Keratinocyte (primary cell): ENCODE measurements at regions not wholly inside any gene's neighbourhood (a gene's known extent, or its start where the extent isn't known, plus 50 kb on each side); places are given as distances from the start of the nearest gene placed in this dataset.

ENCODE experiments used
- DNase-seq: peaks from one replicate; pipeline ENCODE4 v3.0.0-alpha.2; 2011; ENCODE audit warnings: low read depth, missing footprints, low spot score
- FAIRE-seq: peaks from 2 replicates; lab custom pipeline; 2011; peaks lifted over from hg19 to GRCh38; lab: Jason Lieb, UNC
- H2AFZ ChIP-seq: 2 replicates; pipeline ENCODE4 v1.6.0; 2012; ENCODE audit warnings: low read length, control low read depth, inconsistent platforms; ENCODE audit not compliant: control insufficient read depth
- H3K27ac ChIP-seq: 2 replicates; pipeline ENCODE4 v1.5.1; 2011; ENCODE audit warnings: low read length; ENCODE audit not compliant: control insufficient read depth, insufficient read depth
- H3K27me3 ChIP-seq: 3 replicates; pipeline ENCODE4 v1.6.0; 2011; ENCODE audit warnings: low read length; ENCODE audit not compliant: control insufficient read depth, insufficient read depth; ENCODE audit errors: extremely low read depth
- H3K36me3 ChIP-seq, 2 experiments: 2 replicates in 1 of 2; 3 replicates in 1 of 2; pipeline ENCODE4 v1.5.1; 2011; ENCODE audit warnings: low read length in 2 of 2, mild to moderate bottlenecking in 1 of 2; ENCODE audit not compliant: control insufficient read depth in 2 of 2, insufficient read depth in 2 of 2; ENCODE audit errors: extremely low read depth in 1 of 2
- H3K4me1 ChIP-seq: 3 replicates; pipeline ENCODE4 v1.5.1; 2011; ENCODE audit warnings: low read length; ENCODE audit not compliant: control insufficient read depth, insufficient read depth; ENCODE audit errors: extremely low read depth
- H3K4me2 ChIP-seq: 3 replicates; pipeline ENCODE4 v1.6.0; 2011; ENCODE audit warnings: low read depth, low read length; ENCODE audit not compliant: control insufficient read depth, insufficient read depth; ENCODE audit errors: extremely low read depth
- H3K4me3 ChIP-seq, 3 experiments: fragments of 200-600 bp in 1 of 3; sonication (generic) in 1 of 3; 2 replicates in 2 of 3; 3 replicates in 1 of 3; pipeline ENCODE4 v1.5.1; 2011 to 2016; ENCODE audit warnings: low read length in 3 of 3, mild to moderate bottlenecking in 3 of 3, control low read depth in 2 of 3, inconsistent platforms in 1 of 3, low read depth in 1 of 3, mixed read lengths in 1 of 3, mixed run types in 1 of 3, moderate library complexity in 1 of 3; ENCODE audit not compliant: control insufficient read depth in 2 of 3, insufficient read depth in 2 of 3; ENCODE audit errors: extremely low read depth in 1 of 3
- H3K79me2 ChIP-seq: 2 replicates; pipeline ENCODE4 v1.6.0; 2012; ENCODE audit warnings: low read length; ENCODE audit not compliant: control insufficient read depth, insufficient read depth
- H3K9ac ChIP-seq: 3 replicates; pipeline ENCODE4 v1.6.0; 2011; ENCODE audit warnings: low read length; ENCODE audit not compliant: control insufficient read depth, insufficient read depth; ENCODE audit errors: extremely low read depth
- H3K9me1 ChIP-seq: 3 replicates; pipeline ENCODE4 v1.6.0; 2011; ENCODE audit warnings: low read length; ENCODE audit not compliant: control insufficient read depth, insufficient read depth; ENCODE audit errors: extremely low read depth
- H3K9me3 ChIP-seq: 2 replicates; pipeline ENCODE4 v1.5.1; 2012; ENCODE audit warnings: low read depth, low read length; ENCODE audit not compliant: control insufficient read depth
- H4K20me1 ChIP-seq: 3 replicates; pipeline ENCODE4 v1.6.0; 2011; ENCODE audit warnings: low read length; ENCODE audit not compliant: control insufficient read depth, insufficient read depth; ENCODE audit errors: extremely low read depth
- EZH2 ChIP-seq: IDR thresholded peaks from one replicate; pipeline ENCODE4 v1.6.1; 2012; ENCODE audit warnings: inconsistent platforms, mild to moderate bottlenecking, low read length, moderate library complexity
- dilution Hi-C: fragments of 300-500 bp; cut with MboI; formaldehyde crosslinking; loops from one replicate; pipeline ENCODE4 v1.7.0; 2020; ENCODE audit warnings: low sequenced_read_pairs; ENCODE audit not compliant: extremely low pct_ligation_motif_present
- TF ChIP-seq, protein P1 (sequence below), 3 experiments: IDR thresholded peaks in 1 of 3; conservative IDR thresholded peaks in 1 of 3; optimal IDR thresholded peaks in 1 of 3; 2 replicates in 2 of 3; 3 replicates in 1 of 3; pipeline versions ENCODE3 to v1.5.1; 2011; ENCODE audit warnings: low read length in 3 of 3, mild to moderate bottlenecking in 3 of 3, moderate library complexity in 2 of 3, control low read depth in 1 of 3, inconsistent platforms in 1 of 3; ENCODE audit not compliant: insufficient read depth in 2 of 3; ENCODE audit errors: extremely low read depth in 1 of 3

DNA sequence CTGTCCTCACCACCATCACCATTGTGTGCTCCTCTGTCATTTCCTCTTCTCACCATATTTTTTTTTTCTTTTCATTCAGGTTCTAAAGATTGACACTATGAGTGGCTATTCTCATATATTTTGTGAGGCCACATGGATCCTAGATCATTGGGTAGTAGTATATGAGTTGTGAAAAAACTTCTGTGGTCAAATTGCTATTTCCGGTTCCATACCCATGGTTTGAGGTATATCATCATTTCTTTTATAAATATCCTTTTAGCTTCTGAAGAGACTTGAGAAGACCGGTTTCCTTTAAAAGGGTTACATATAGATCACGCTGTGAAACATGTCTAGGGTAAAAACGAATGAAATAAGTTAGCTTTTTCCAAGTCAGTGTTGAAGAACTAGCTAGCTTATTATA is 769.3 kb downstream of the NOVA1 start:
- Histone ChIP-seq H2AFZ (no peak overlapping the region), H3K4me1 (no peaks in the 10 kb centered on the region), H3K27me3 (no peaks in the 10 kb centered on the region), H3K79me2 (no peaks in the 10 kb centered on the region), H3K4me2 (no peak overlapping the region), H3K9me3 (no peaks in the 10 kb centered on the region), H3K9me1 (no peaks in the 10 kb centered on the region), H3K36me3 (no peaks in the 10 kb centered on the region), H4K20me1 (no peaks in the 10 kb centered on the region), H3K9ac (no peak overlapping the region), H3K27ac (no peak overlapping the region), H3K4me3 (no peak overlapping the region)
- DNase-seq (no peak), FAIRE-seq (no peak)
- dilution Hi-C loops = no loop called here
- TF ChIP-seq EZH2 = no peak
- TF ChIP-seq, protein P1, sequence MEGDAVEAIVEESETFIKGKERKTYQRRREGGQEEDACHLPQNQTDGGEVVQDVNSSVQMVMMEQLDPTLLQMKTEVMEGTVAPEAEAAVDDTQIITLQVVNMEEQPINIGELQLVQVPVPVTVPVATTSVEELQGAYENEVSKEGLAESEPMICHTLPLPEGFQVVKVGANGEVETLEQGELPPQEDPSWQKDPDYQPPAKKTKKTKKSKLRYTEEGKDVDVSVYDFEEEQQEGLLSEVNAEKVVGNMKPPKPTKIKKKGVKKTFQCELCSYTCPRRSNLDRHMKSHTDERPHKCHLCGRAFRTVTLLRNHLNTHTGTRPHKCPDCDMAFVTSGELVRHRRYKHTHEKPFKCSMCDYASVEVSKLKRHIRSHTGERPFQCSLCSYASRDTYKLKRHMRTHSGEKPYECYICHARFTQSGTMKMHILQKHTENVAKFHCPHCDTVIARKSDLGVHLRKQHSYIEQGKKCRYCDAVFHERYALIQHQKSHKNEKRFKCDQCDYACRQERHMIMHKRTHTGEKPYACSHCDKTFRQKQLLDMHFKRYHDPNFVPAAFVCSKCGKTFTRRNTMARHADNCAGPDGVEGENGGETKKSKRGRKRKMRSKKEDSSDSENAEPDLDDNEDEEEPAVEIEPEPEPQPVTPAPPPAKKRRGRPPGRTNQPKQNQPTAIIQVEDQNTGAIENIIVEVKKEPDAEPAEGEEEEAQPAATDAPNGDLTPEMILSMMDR (optimal IDR thresholded peaks at IDR 0.05 in 1 of 3, IDR thresholded peaks at IDR 0.05 in 1 of 3, conservative IDR thresholded peaks at IDR 0.05 in 1 of 3; ENCODE audit: extremely low read depth in 1 of 3, insufficient read depth in 2 of 3, low read length in 3 of 3) = no peak

DNA sequence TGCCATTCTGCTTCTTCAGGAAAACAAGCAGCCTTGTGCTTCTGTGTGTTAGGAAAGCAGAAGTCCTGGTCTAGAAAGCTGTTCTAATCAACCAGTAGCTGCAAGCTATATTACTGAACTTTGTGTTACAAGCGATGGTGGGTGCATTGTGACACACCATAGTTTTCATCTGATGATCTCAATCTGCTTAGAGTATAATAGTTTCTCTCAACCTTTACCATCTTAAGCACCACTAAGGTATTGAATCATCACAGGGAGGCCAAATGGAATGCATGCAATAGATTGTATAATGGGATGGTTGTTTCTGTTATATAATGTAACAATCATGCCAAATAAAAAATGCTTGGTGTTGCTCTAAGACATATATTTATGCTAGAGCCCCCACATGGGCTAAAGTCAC is 771.7 kb downstream of the NOVA1 start:
- no peak overlapping the region for H3K4me3 ChIP-seq
- no peaks in the 10 kb centered on the region for H4K20me1 ChIP-seq
- DNase-seq = no peak
- no peaks in the 10 kb centered on the region for H3K4me1 ChIP-seq
- no peak overlapping the region for H3K27ac ChIP-seq
- H3K9me3 ChIP-seq = no peaks in the 10 kb centered on the region
- no peaks in the 10 kb centered on the region for H3K79me2 ChIP-seq
- H3K9me1 ChIP-seq = no peaks in the 10 kb centered on the region
- no peak overlapping the region for H3K9ac ChIP-seq
- FAIRE-seq = no peak
- no peaks in the 10 kb centered on the region for H3K27me3 ChIP-seq
- dilution Hi-C loops = no loop called here
- no peak for TF ChIP-seq EZH2
- TF ChIP-seq, protein P1 (optimal IDR thresholded peaks at IDR 0.05 in 1 of 3, IDR thresholded peaks at IDR 0.05 in 1 of 3, conservative IDR thresholded peaks at IDR 0.05 in 1 of 3; ENCODE audit: extremely low read depth in 1 of 3, insufficient read depth in 2 of 3, low read length in 3 of 3) = no peak
- H2AFZ ChIP-seq = no peak overlapping the region
- H3K4me2 ChIP-seq = no peak overlapping the region
- H3K36me3 ChIP-seq = no peaks in the 10 kb centered on the region
